ENCODE measurements at regions not wholly inside any gene's neighbourhood (a gene's known extent, or its start where the extent isn't known, plus 50 kb on each side); places are given as distances from the start of the nearest gene placed in this dataset.

- TF ChIP-seq DPF2 (CRISPR knock-in tag; IDR thresholded peaks at IDR 0.05; ENCODE audit: borderline replicate concordance, low read depth) (no peak), LRRFIP1 (CRISPR knock-in tag; conservative IDR thresholded peaks at IDR 0.05) (no peak), CTCF (CRISPR knock-in tag; IDR thresholded peaks at IDR 0.05) (no peak), CHD2 (IDR thresholded peaks at IDR 0.05; ENCODE audit: low read depth, low read length) (no peak), ZNF251 (CRISPR knock-in tag; IDR thresholded peaks at IDR 0.05) (no peak), ETV5 (CRISPR knock-in tag; IDR thresholded peaks at IDR 0.05; ENCODE audit: borderline replicate concordance) (no peak), ZBTB3 (CRISPR knock-in tag; IDR thresholded peaks at IDR 0.05; ENCODE audit: borderline replicate concordance, low read depth) (no peak), THAP9 (CRISPR knock-in tag; IDR thresholded peaks at IDR 0.05; ENCODE audit: borderline replicate concordance) (no peak), SP4 (CRISPR knock-in tag; IDR thresholded peaks at IDR 0.05) (no peak), TAF1 (CRISPR knock-in tag; IDR thresholded peaks at IDR 0.05) (no peak), TBX3 (IDR thresholded peaks at IDR 0.05; ENCODE audit: borderline replicate concordance) (no peak), ZKSCAN8 (CRISPR knock-in tag; IDR thresholded peaks at IDR 0.05; ENCODE audit: borderline replicate concordance) (no peak)
These were observed 180.2 kb downstream of the SOCS6 start for GRCh38 chr18:70468861-70469547.

Measured in HepG2 (cell line).